ENCODE measurements at regions not wholly inside any gene's neighbourhood (a gene's known extent, or its start where the extent isn't known, plus 50 kb on each side); places are given as distances from the start of the nearest gene placed in this dataset.

GRCh38 chr9:81755721-81756120 is 66.4 kb upstream of the TLE1 start:
- Mint-ChIP-seq H3K4me1 (ENCODE audit: low read depth, unreplicated experiment) (peaks cover 6% of the 10 kb centered on the region), H3K27ac (ENCODE audit: unreplicated experiment) (peak overlapping the region; percentile 45), H3K9me3 (ENCODE audit: low read depth, unreplicated experiment) (no peaks in the 10 kb centered on the region), H3K4me3 (ENCODE audit: low read depth, unreplicated experiment) (no peak overlapping the region), H3K36me3 (ENCODE audit: insufficient read depth, unreplicated experiment) (no peaks in the 10 kb centered on the region), H3K27me3 (ENCODE audit: unreplicated experiment) (no peaks in the 10 kb centered on the region)
- no peak for DNase-seq
- intact Hi-C loops (cut with micrococcal nuclease; ENCODE audit: unreplicated experiment): no loop called here
- BruUV-seq (replicated peaks): no TSS peak
- TF ChIP-seq, protein P1, sequence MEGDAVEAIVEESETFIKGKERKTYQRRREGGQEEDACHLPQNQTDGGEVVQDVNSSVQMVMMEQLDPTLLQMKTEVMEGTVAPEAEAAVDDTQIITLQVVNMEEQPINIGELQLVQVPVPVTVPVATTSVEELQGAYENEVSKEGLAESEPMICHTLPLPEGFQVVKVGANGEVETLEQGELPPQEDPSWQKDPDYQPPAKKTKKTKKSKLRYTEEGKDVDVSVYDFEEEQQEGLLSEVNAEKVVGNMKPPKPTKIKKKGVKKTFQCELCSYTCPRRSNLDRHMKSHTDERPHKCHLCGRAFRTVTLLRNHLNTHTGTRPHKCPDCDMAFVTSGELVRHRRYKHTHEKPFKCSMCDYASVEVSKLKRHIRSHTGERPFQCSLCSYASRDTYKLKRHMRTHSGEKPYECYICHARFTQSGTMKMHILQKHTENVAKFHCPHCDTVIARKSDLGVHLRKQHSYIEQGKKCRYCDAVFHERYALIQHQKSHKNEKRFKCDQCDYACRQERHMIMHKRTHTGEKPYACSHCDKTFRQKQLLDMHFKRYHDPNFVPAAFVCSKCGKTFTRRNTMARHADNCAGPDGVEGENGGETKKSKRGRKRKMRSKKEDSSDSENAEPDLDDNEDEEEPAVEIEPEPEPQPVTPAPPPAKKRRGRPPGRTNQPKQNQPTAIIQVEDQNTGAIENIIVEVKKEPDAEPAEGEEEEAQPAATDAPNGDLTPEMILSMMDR (IDR thresholded peaks at IDR 0.05; ENCODE audit: unreplicated experiment): no peak
- CTCF ChIA-PET: no interaction called here

DNA sequence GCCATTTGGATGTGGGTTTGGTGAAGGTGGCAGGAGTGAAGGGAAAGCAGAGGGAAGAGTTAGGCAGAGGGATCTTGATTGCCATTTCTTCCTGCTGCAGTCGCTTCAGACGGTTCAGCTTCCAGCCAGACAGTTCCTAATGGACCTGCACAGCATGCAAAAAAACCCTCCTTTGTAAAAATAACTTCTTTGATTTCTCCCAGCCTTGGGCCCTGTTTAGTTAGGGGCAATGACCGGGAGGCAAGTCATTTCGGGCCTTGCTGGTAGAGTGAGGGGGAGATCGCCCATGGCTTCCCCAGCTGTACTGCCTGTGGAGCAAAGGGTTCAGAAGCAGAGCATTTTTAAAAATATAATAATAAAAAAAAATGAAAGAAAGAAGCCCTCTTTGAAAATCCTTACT is 67.2 kb upstream of the TLE1 start:
- intact Hi-C loops (cut with micrococcal nuclease; ENCODE audit: unreplicated experiment): no loop called here
- no peaks in the 10 kb centered on the region for H3K9me3 Mint-ChIP-seq (ENCODE audit: low read depth, unreplicated experiment)
- H3K36me3 Mint-ChIP-seq (ENCODE audit: insufficient read depth, unreplicated experiment): no peaks in the 10 kb centered on the region
- CTCF ChIA-PET: no interaction called here
- BruUV-seq (replicated peaks): no TSS peak
- no peaks in the 10 kb centered on the region for H3K27me3 Mint-ChIP-seq (ENCODE audit: unreplicated experiment)
- no peak for DNase-seq
- no peak overlapping the region for H3K4me3 Mint-ChIP-seq (ENCODE audit: low read depth, unreplicated experiment)
- no peak overlapping the region for H3K27ac Mint-ChIP-seq (ENCODE audit: unreplicated experiment)
- peaks cover 6% of the 10 kb centered on the region for H3K4me1 Mint-ChIP-seq (ENCODE audit: low read depth, unreplicated experiment)
- TF ChIP-seq, protein P1 (IDR thresholded peaks at IDR 0.05; ENCODE audit: unreplicated experiment): no peak

- H3K4me3 Mint-ChIP-seq (ENCODE audit: low read depth, unreplicated experiment): no peak overlapping the region
- no peak for DNase-seq
- no peaks in the 10 kb centered on the region for H3K9me3 Mint-ChIP-seq (ENCODE audit: low read depth, unreplicated experiment)
- intact Hi-C loops (cut with micrococcal nuclease; ENCODE audit: unreplicated experiment): no loop called here
- no peaks in the 10 kb centered on the region for H3K27me3 Mint-ChIP-seq (ENCODE audit: unreplicated experiment)
- TF ChIP-seq, protein P1 (IDR thresholded peaks at IDR 0.05; ENCODE audit: unreplicated experiment): no peak
- no peak overlapping the region for H3K27ac Mint-ChIP-seq (ENCODE audit: unreplicated experiment)
- H3K36me3 Mint-ChIP-seq (ENCODE audit: insufficient read depth, unreplicated experiment): no peaks in the 10 kb centered on the region
- no TSS peak for BruUV-seq (replicated peaks)
- H3K4me1 Mint-ChIP-seq (ENCODE audit: low read depth, unreplicated experiment): peaks cover 5% of the 10 kb centered on the region
- CTCF ChIA-PET: interaction anchor here (0.6 kb wide), 1 partner anchor 829 kb away, joined by 3 read pairs; no protein-coding TSS in a partner anchor
Observed at GRCh38 chr9:81758123-81758797, 68.9 kb upstream of the TLE1 start.

GRCh38 chr9:81759680-81760215 is 70.4 kb upstream of the TLE1 start:
- Mint-ChIP-seq H3K4me3 (ENCODE audit: low read depth, unreplicated experiment) (no peak overlapping the region), H3K4me1 (ENCODE audit: low read depth, unreplicated experiment) (no peaks in the 10 kb centered on the region), H3K27ac (ENCODE audit: unreplicated experiment) (no peak overlapping the region), H3K9me3 (ENCODE audit: low read depth, unreplicated experiment) (no peaks in the 10 kb centered on the region), H3K36me3 (ENCODE audit: insufficient read depth, unreplicated experiment) (no peaks in the 10 kb centered on the region), H3K27me3 (ENCODE audit: unreplicated experiment) (no peaks in the 10 kb centered on the region)
- CTCF ChIA-PET: no interaction called here
- DNase-seq: no peak
- BruUV-seq (replicated peaks): no TSS peak
- intact Hi-C loops (cut with micrococcal nuclease; ENCODE audit: unreplicated experiment): no loop called here
- TF ChIP-seq, protein P1 (IDR thresholded peaks at IDR 0.05; ENCODE audit: unreplicated experiment): no peak
